A549 (cell line): ENCODE measurements at regions not wholly inside any gene's neighbourhood (a gene's known extent, or its start where the extent isn't known, plus 50 kb on each side); places are given as distances from the start of the nearest gene placed in this dataset.

Experiments
- ATAC-seq, 2 experiments: fragments of 200-7000 bp in 1 of 2; fragments of >200 bp in 1 of 2; cut with Nextera tagmentation in 1 of 2; cut with Tn5 transposase in 1 of 2; 3 replicates each; pipeline versions ENCODE4 v1.8.0 to v1.9.1; 2018 to 2020; ENCODE audit warnings: mild to moderate bottlenecking in 1 of 2, moderate library complexity in 1 of 2
- CTCF ChIA-PET: fragments of 300-600 bp; sonication (Branson Sonifier 250); formaldehyde crosslinking; extraction: SDS; loops from one replicate; lab custom pipeline; 2021; ENCODE audit warnings: antibody characterized with exemption, inconsistent platforms; lab: Yijun Ruan, JAX
- POLR2A ChIA-PET: fragments of 350-600 bp; formaldehyde crosslinking; extraction: SDS; loops from one replicate; lab custom pipeline; 2021; ENCODE audit warnings: antibody characterized with exemption, inconsistent platforms; lab: Yijun Ruan, JAX
- DNase-seq, 2 experiments: peaks; one replicate each; pipeline versions ENCODE4 v3.0.0 to v3.0.0-alpha.2; 2011 to 2016; ENCODE audit warnings: low read depth in 1 of 2, low spot score in 1 of 2
- FAIRE-seq: peaks from 2 replicates; lab custom pipeline; 2011; peaks lifted over from hg19 to GRCh38; lab: Jason Lieb, UNC
- H3K27ac ChIP-seq, 2 experiments: fragments of >200 bp; sonication (Bioruptor Twin); formaldehyde crosslinking; 3 replicates each; pipeline ENCODE4 v1.5.1; 2016 to 2017
- H3K4me1 ChIP-seq: fragments of >200 bp; sonication (Bioruptor Twin); formaldehyde crosslinking; 3 replicates; pipeline ENCODE4 v1.6.1; 2016
- H3K4me2 ChIP-seq: fragments of >200 bp; sonication (Bioruptor Twin); formaldehyde crosslinking; 3 replicates; pipeline ENCODE4 v1.6.1; 2016
- H3K4me3 ChIP-seq: fragments of >200 bp; sonication (Bioruptor Twin); formaldehyde crosslinking; 3 replicates; pipeline ENCODE4 v1.5.1; 2016
- H3K9me3 ChIP-seq: fragments of >200 bp; sonication (Bioruptor Twin); formaldehyde crosslinking; 3 replicates; pipeline ENCODE4 v1.6.1; 2016
- ATOH8 ChIP-seq: fragments of 250-450 bp; sonication (Bioruptor Pico); IDR thresholded peaks from 2 replicates; pipeline ENCODE4 v1.5.0; 2020; ENCODE audit warnings: low read depth, mild to moderate bottlenecking, moderate library complexity
- CBX2 ChIP-seq: fragments of 200-600 bp; sonication (generic); IDR thresholded peaks from 2 replicates; pipeline ENCODE4 v1.6.1; 2016; ENCODE audit warnings: low read depth, mild to moderate bottlenecking, borderline replicate concordance
- CBX8 ChIP-seq: fragments of 200-600 bp; sonication (generic); IDR thresholded peaks from 2 replicates; pipeline ENCODE4 v1.6.1; 2016
- CHD2 ChIP-seq: fragments of 150-350 bp; IDR thresholded peaks from 2 replicates; pipeline ENCODE4 v1.6.1; 2014; ENCODE audit warnings: low read length; ENCODE audit not compliant: partially characterized antibody
- CHD4 ChIP-seq: fragments of 200-600 bp; sonication (generic); IDR thresholded peaks from 2 replicates; pipeline ENCODE4 v1.6.1; 2016; ENCODE audit warnings: antibody characterized with exemption, mild to moderate bottlenecking, borderline replicate concordance
- CTCF ChIP-seq: fragments of >200 bp; sonication (Bioruptor Twin); formaldehyde crosslinking; IDR thresholded peaks from 3 replicates; pipeline ENCODE4 v1.5.1; 2016
- EHF ChIP-seq: fragments of 250-450 bp; sonication (Bioruptor Pico); IDR thresholded peaks from 2 replicates; pipeline ENCODE4 v1.5.0; 2020; ENCODE audit warnings: mild to moderate bottlenecking
- EP300 ChIP-seq, 2 experiments: fragments of >200 bp; sonication (Bioruptor Twin); formaldehyde crosslinking; IDR thresholded peaks; 2 replicates in 1 of 2; 3 replicates in 1 of 2; pipeline ENCODE4 v1.6.1; 2016 to 2017
- FOSB ChIP-seq: fragments of 250-450 bp; sonication (Bioruptor Pico); IDR thresholded peaks from 2 replicates; pipeline ENCODE4 v1.5.0; 2020; ENCODE audit warnings: mild to moderate bottlenecking, moderate library complexity
- HOXA7 ChIP-seq: fragments of 250-450 bp; sonication (Bioruptor Pico); IDR thresholded peaks from 2 replicates; pipeline ENCODE4 v1.5.0; 2020; ENCODE audit warnings: mild to moderate bottlenecking, moderate library complexity
- HOXB13 ChIP-seq: fragments of 250-450 bp; sonication (Bioruptor Pico); IDR thresholded peaks from 2 replicates; pipeline ENCODE4 v1.5.0; 2020; ENCODE audit warnings: low read depth, mild to moderate bottlenecking, moderate library complexity
- JUN ChIP-seq, 2 experiments: fragments of >200 bp; sonication (Bioruptor Twin); formaldehyde crosslinking; IDR thresholded peaks; 2 replicates in 1 of 2; 3 replicates in 1 of 2; pipeline ENCODE4 v1.6.1; 2016 to 2017
- MAX ChIP-seq: IDR thresholded peaks from 2 replicates; pipeline ENCODE4 v1.6.1; 2012
- NPAS2 ChIP-seq: fragments of 250-450 bp; sonication (Bioruptor Pico); IDR thresholded peaks from 2 replicates; pipeline ENCODE4 v1.8.0; 2022; ENCODE audit warnings: mild to moderate bottlenecking, moderate library complexity, borderline replicate concordance
- PBX3 ChIP-seq: IDR thresholded peaks from 2 replicates; pipeline ENCODE4 v1.6.1; 2012
- PHF8 ChIP-seq: fragments of 200-600 bp; sonication (generic); IDR thresholded peaks from 2 replicates; pipeline ENCODE4 v1.6.1; 2016; ENCODE audit warnings: low read depth, mild to moderate bottlenecking, antibody characterized with exemption, moderate library complexity, borderline replicate concordance
- POLR2A ChIP-seq: IDR thresholded peaks from 2 replicates; pipeline ENCODE4 v1.6.1; 2012; ENCODE audit warnings: mild to moderate bottlenecking, low read length
- RAD21 ChIP-seq, 2 experiments: fragments of >200 bp in 1 of 2; sonication (Bioruptor Twin) in 1 of 2; formaldehyde crosslinking in 1 of 2; IDR thresholded peaks in 1 of 2; conservative IDR thresholded peaks in 1 of 2; 2 replicates in 1 of 2; 3 replicates in 1 of 2; pipeline ENCODE4 v1.6.1; 2012 to 2018; ENCODE audit warnings: inconsistent platforms in 1 of 2
- RCOR1 ChIP-seq: fragments of 150-350 bp; IDR thresholded peaks from 2 replicates; pipeline ENCODE4 v1.6.1; 2014; ENCODE audit warnings: antibody characterized with exemption, low read length, low read depth
- RFX5 ChIP-seq: fragments of 450-650 bp; IDR thresholded peaks from 2 replicates; pipeline ENCODE4 v1.7.1; 2014; ENCODE audit warnings: antibody characterized with exemption, mild to moderate bottlenecking, moderate library complexity
- RNF2 ChIP-seq: fragments of 200-600 bp; sonication (generic); IDR thresholded peaks from 2 replicates; pipeline ENCODE4 v1.6.1; 2016; ENCODE audit warnings: low read depth, mild to moderate bottlenecking, antibody characterized with exemption, moderate library complexity, borderline replicate concordance
- SREBF2 ChIP-seq: fragments of 450-650 bp; IDR thresholded peaks from 2 replicates; pipeline ENCODE4 v1.6.1; 2014; ENCODE audit warnings: mild to moderate bottlenecking, moderate library complexity
- ZNF302 ChIP-seq: fragments of 250-450 bp; sonication (Bioruptor Pico); IDR thresholded peaks from 2 replicates; pipeline ENCODE4 v1.9.0; 2021; ENCODE audit warnings: inconsistent platforms, mild to moderate bottlenecking, moderate library complexity
- ZSCAN20 ChIP-seq: fragments of 250-450 bp; sonication (Bioruptor Pico); IDR thresholded peaks from 2 replicates; pipeline ENCODE4 v1.8.0; 2022; ENCODE audit warnings: mild to moderate bottlenecking, moderate library complexity
- WGBS: methylation state at CpG from one replicate; pipeline ENCODE4 v1.1.6; 2017; ENCODE audit errors: missing lambda C conversion rate; 5-methylcytosine and 5-hydroxymethylcytosine counted together

GRCh38 chr7:155216475-155217272 is 81.0 kb upstream of the INSIG1 start:
- CTCF ChIA-PET, result interaction anchor here (0.9 to 6.5 kb wide), 2 partner anchors 11 to 26 kb away, joined by 3 to 17 read pairs; no protein-coding TSS in a partner anchor

GRCh38 chr7:155217634-155218033 is 80.0 kb upstream of the INSIG1 start:
- ATAC-seq (no peak), FAIRE-seq (no peak), DNase-seq (no peak)
- Histone ChIP-seq H3K4me3 (no peak overlapping the region), H3K4me2 (no peak overlapping the region), H3K9me3 (no peaks in the 10 kb centered on the region), H3K4me1 (peaks cover 9% of the 10 kb centered on the region; the same call in 2 of the 3 replicates), H3K27ac (no peak overlapping the region)
- 63% methylated on average over 2 of the region's 2 CpGs for WGBS
- ChIA-PET POLR2A (interaction anchor here (0.7 kb wide), 1 partner anchor 12 kb away, joined by 3 read pairs; no protein-coding TSS in a partner anchor), CTCF (interaction anchor here (1.7 to 6.5 kb wide), 2 partner anchors 9 to 27 kb away, joined by 5 to 17 read pairs; no protein-coding TSS in a partner anchor)
- TF ChIP-seq FOSB (CRISPR knock-in tag) (no peak), MAX (no peak), POLR2A (no peak), SREBF2 (no peak), RNF2 (no peak), ATOH8 (CRISPR knock-in tag) (no peak), EP300 (IDR thresholded peaks at IDR 0.05) (no peak), CHD4 (no peak)

More at GRCh38 chr7:155216475-155217272, 81.0 kb upstream of the INSIG1 start:
- 61% methylated on average over 8 of the region's 8 CpGs for WGBS
- H3K4me1 ChIP-seq, result peaks cover 9% of the 10 kb centered on the region; the same call in 2 of the 3 replicates
- no peak overlapping the region for H3K4me2 ChIP-seq
- POLR2A ChIA-PET, result no interaction called here
- FAIRE-seq (no peak), ATAC-seq (peak in 1 of 2 experiments; percentile 30; a peak in 1 of 6 replicates), DNase-seq (no peak)
- H3K4me3 ChIP-seq, result no peak overlapping the region
- no peaks in the 10 kb centered on the region for H3K9me3 ChIP-seq
- no peak overlapping the region for H3K27ac ChIP-seq
- TF ChIP-seq MAX (no peak), RAD21 (conservative IDR thresholded peaks at IDR 0.05 in 1 of 2, IDR thresholded peaks at IDR 0.05 in 1 of 2) (no peak), ZSCAN20 (CRISPR knock-in tag) (no peak)

- ChIA-PET CTCF (interaction anchor here (1.7 to 6.5 kb wide), 3 partner anchors 9 to 291 kb away, joined by 5 to 17 read pairs (median 6); no protein-coding TSS in a partner anchor), POLR2A (no interaction called here)
- no peak for FAIRE-seq
- H3K4me1 ChIP-seq, result peaks cover 5% of the 10 kb centered on the region; the same call in 2 of the 3 replicates
- no peak overlapping the region for H3K4me3 ChIP-seq
- DNase-seq, result no peak
- no peak for TF ChIP-seq EHF (CRISPR knock-in tag)
- TF ChIP-seq NPAS2 (CRISPR knock-in tag), result no peak
- no peak for TF ChIP-seq PBX3
- TF ChIP-seq RCOR1, result no peak
- no peak for TF ChIP-seq HOXA7 (CRISPR knock-in tag)
- no peak for TF ChIP-seq CBX8
- no peak for TF ChIP-seq PHF8
- TF ChIP-seq MAX, result no peak
- no peak for TF ChIP-seq EP300 (IDR thresholded peaks at IDR 0.05)
- no peak for TF ChIP-seq CHD2
- no peak for TF ChIP-seq CBX2
- no peak for TF ChIP-seq ZNF302 (CRISPR knock-in tag)
- TF ChIP-seq CTCF, result no peak
- TF ChIP-seq JUN (IDR thresholded peaks at IDR 0.05), result no peak
- no peak for TF ChIP-seq HOXB13 (CRISPR knock-in tag)
- TF ChIP-seq RFX5, result no peak
- TF ChIP-seq RNF2, result no peak
- TF ChIP-seq ZSCAN20 (CRISPR knock-in tag), result no peak
- no peak overlapping the region for H3K4me2 ChIP-seq
- no peaks in the 10 kb centered on the region for H3K9me3 ChIP-seq
- no peak for ATAC-seq
- 71% methylated on average over 18 of the region's 20 CpGs for WGBS
- H3K27ac ChIP-seq, result no peak overlapping the region
Measured at GRCh38 chr7:155218276-155219153, 79.2 kb upstream of the INSIG1 start.
